ENCODE measurements at regions not wholly inside any gene's neighbourhood (a gene's known extent, or its start where the extent isn't known, plus 50 kb on each side); places are given as distances from the start of the nearest gene placed in this dataset.
A peak's percentile ranks its signal among the peaks of the same experiment; 100 is the strongest.

DNA sequence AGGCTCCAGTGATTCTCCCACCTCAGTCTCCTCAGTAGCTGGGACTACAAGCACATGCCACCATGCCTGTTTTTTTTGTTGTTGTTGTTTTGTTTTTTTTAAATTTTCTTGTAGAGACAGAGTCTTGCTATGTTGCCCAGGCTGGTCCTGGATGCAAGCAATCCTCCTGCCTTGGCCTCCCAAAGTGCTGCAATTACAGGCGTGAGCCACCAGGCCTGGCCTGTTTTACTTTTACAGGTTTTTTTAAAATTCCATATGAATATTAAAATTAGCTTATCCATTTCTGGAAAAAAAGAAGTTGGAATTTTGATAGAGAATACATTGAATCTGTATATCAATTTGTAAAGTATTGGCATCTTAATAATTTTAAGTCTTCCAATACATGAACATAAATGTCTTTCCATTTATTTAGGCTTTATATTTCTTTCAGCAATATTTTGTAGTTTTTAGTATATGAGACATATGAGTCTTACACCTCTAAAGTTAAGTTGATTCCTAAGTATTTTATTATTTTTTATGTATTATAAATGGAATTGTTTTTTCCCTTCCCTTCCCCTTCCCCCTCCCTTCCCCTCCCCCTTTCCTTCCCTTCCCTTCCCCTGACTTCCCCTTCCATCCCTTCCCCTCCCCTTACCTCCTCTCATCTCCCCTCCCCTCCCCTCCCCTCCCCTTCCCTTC is 323.5 kb upstream of the SALL1 start:
- Histone ChIP-seq H3K27me3 (ENCODE audit: insufficient read depth, low read length) (no peaks in the 10 kb centered on the region), H3K36me3 (ENCODE audit: insufficient read depth, low read length) (no peaks in the 10 kb centered on the region), H3K79me2 (ENCODE audit: control insufficient read depth, insufficient read depth, low read length, unreplicated experiment) (no peaks in the 10 kb centered on the region), H3K4me1 (ENCODE audit: control insufficient read depth, insufficient read depth, low read length, unreplicated experiment) (no peaks in the 10 kb centered on the region), H3K4me3 (ENCODE audit: low read depth, low read length) (no peak overlapping the region), H3K27ac (ENCODE audit: low read depth, low read length) (no peak overlapping the region), H2AFZ (ENCODE audit: low read length, unreplicated experiment) (no peak overlapping the region)

DNA sequence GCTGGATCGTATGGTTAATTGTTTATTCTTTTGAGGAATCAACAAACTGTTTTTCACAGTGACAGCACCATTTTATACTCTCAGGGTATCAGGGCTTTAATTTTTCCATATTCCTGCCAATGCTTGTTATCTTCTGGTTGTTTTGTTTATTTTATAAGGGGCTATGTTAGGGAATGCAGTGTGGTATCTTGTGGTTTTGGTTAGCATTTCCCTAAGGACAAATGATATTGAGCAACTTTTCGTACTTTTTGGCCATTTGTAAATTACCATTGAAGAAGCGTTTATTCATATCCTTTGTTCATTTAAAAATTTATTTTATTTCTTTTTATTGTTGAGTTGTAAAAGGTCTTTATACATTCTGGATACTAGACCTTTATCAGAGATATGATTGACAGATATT is 322.0 kb upstream of the SALL1 start:
- no peak overlapping the region for H3K4me3 ChIP-seq (ENCODE audit: low read depth, low read length)
- no peaks in the 10 kb centered on the region for H3K27me3 ChIP-seq (ENCODE audit: insufficient read depth, low read length)
- H3K4me1 ChIP-seq (ENCODE audit: control insufficient read depth, insufficient read depth, low read length, unreplicated experiment), result no peaks in the 10 kb centered on the region
- H3K27ac ChIP-seq (ENCODE audit: low read depth, low read length), result no peak overlapping the region
- no peaks in the 10 kb centered on the region for H3K36me3 ChIP-seq (ENCODE audit: insufficient read depth, low read length)
- no peaks in the 10 kb centered on the region for H3K79me2 ChIP-seq (ENCODE audit: control insufficient read depth, insufficient read depth, low read length, unreplicated experiment)
- no peak overlapping the region for H2AFZ ChIP-seq (ENCODE audit: low read length, unreplicated experiment)

DNA sequence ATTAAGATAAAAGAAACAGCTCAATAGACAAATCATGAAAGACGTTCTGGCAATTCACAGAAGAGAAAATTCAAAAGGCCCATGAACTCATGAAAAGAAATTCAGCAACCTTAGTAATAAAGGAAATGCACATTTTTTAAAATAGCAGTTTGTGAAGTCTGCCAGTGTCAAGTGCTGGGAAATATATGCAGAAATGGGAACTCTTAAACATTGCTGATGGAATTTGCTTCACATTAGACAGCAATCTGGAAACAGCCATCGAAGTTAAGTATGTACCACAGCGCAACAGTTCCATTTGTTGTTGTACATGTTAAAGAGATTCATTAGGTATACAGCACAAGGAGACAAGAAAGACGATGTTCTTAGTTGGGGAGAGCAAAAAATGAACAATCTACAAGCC is 319.4 kb upstream of the SALL1 start:
- H3K79me2 ChIP-seq (ENCODE audit: control insufficient read depth, insufficient read depth, low read length, unreplicated experiment), result no peaks in the 10 kb centered on the region
- H3K27ac ChIP-seq (ENCODE audit: low read depth, low read length), result no peak overlapping the region
- H3K4me3 ChIP-seq (ENCODE audit: low read depth, low read length), result no peak overlapping the region
- no peaks in the 10 kb centered on the region for H3K27me3 ChIP-seq (ENCODE audit: insufficient read depth, low read length)
- no peak overlapping the region for H2AFZ ChIP-seq (ENCODE audit: low read length, unreplicated experiment)
- no peaks in the 10 kb centered on the region for H3K36me3 ChIP-seq (ENCODE audit: insufficient read depth, low read length)
- peaks cover 1% of the 10 kb centered on the region for H3K4me1 ChIP-seq (ENCODE audit: control insufficient read depth, insufficient read depth, low read length, unreplicated experiment)

DNA sequence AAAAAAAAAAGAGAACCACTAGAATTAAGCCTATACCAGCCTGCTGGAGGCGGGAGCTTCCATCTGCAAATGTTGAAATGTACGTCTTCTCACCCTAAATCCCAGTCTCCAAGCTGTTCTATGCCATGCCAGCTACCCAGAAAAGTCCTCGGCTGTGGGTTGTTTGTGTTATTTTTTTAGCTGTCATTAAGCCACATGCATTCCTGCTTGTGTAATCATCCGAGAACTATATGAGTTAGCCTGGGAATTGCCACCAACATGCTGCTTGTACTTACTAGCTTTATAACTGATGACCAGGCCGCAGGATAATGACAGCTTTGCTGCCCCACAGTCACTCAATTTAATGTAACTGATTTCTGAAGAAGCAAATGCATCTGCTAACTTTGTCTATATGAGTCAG is 313.9 kb upstream of the SALL1 start:
- Histone ChIP-seq H3K4me1 (ENCODE audit: control insufficient read depth, insufficient read depth, low read length, unreplicated experiment) (peaks cover 8% of the 10 kb centered on the region), H3K79me2 (ENCODE audit: control insufficient read depth, insufficient read depth, low read length, unreplicated experiment) (no peaks in the 10 kb centered on the region), H3K27me3 (ENCODE audit: insufficient read depth, low read length) (no peaks in the 10 kb centered on the region), H2AFZ (ENCODE audit: low read length, unreplicated experiment) (no peak overlapping the region), H3K27ac (ENCODE audit: low read depth, low read length) (no peak overlapping the region; the same call in 1 of the 2 replicates), H3K36me3 (ENCODE audit: insufficient read depth, low read length) (no peaks in the 10 kb centered on the region), H3K4me3 (ENCODE audit: low read depth, low read length) (no peak overlapping the region)

DNA sequence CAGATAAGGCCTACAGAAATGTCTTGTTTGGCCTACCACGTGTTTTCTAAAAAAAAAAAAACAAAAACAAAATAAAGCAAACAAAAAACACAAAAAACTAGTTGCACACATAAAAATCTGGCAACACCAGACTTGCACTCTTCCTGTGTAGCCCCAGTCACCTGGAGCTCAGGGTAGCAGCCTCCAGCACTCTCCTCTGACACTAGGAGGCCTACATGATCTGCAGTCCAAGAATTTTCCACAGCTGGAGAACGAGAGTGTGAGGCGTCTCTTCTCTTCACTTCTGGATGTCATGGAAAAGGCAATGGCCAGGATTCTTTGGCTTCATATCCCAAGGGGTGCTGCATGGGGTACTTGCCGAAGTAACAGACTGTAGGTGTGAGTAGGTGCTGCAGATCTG is 310.2 kb upstream of the SALL1 start:
- no peak overlapping the region for H2AFZ ChIP-seq (ENCODE audit: low read length, unreplicated experiment)

DNA sequence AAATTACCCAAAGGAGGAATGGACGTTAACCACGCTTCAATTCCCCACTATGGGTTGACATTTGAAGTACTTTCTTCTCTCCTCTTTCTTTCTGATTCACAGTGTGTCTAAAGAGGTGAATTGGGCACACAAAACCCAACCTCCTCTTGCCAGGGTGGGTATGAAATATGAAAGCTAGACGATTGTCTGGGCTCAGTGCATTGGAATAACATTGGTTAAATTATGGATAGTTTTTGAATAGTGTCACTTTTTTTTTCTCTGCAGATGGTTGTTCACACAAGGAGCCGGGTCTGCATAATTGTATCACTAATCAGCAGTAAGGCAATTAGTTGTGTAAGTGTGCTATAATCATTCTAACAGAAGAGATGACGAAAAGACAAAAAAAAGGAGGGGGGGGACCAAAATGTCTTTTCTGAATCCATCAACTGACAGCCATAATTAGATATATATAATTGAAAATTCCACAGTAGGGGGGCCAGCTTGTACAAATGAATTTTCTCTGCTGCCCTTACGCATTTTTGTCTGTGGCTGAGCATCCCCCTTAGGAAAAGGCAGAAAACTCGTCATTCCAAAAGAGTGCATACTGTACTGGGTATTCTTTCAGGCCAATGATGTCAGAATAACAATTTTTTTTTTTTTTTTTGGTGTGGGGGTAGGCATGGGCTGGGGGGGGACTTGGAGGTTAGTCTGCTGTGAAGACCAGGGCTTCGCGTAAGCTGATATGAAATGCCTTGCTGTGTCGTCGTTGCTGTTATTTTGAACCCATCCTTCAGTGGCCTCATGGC is 307.5 kb upstream of the SALL1 start:
- H3K27ac ChIP-seq (ENCODE audit: low read depth, low read length), result no peak overlapping the region
- H2AFZ ChIP-seq (ENCODE audit: low read length, unreplicated experiment), result no peak overlapping the region
- no peak overlapping the region for H3K4me3 ChIP-seq (ENCODE audit: low read depth, low read length)
- no peaks in the 10 kb centered on the region for H3K79me2 ChIP-seq (ENCODE audit: control insufficient read depth, insufficient read depth, low read length, unreplicated experiment)
- H3K36me3 ChIP-seq (ENCODE audit: insufficient read depth, low read length), result no peaks in the 10 kb centered on the region
- H3K4me1 ChIP-seq (ENCODE audit: control insufficient read depth, insufficient read depth, low read length, unreplicated experiment), result no peaks in the 10 kb centered on the region
- H3K27me3 ChIP-seq (ENCODE audit: insufficient read depth, low read length), result no peaks in the 10 kb centered on the region

More for the DNA sequence above, 310.2 kb upstream of the SALL1 start:
- no peak overlapping the region for H3K27ac ChIP-seq (ENCODE audit: low read depth, low read length)
- no peaks in the 10 kb centered on the region for H3K79me2 ChIP-seq (ENCODE audit: control insufficient read depth, insufficient read depth, low read length, unreplicated experiment)
- no peaks in the 10 kb centered on the region for H3K36me3 ChIP-seq (ENCODE audit: insufficient read depth, low read length)
- no peak overlapping the region for H3K4me3 ChIP-seq (ENCODE audit: low read depth, low read length)
- no peaks in the 10 kb centered on the region for H3K27me3 ChIP-seq (ENCODE audit: insufficient read depth, low read length)
- H3K4me1 ChIP-seq (ENCODE audit: control insufficient read depth, insufficient read depth, low read length, unreplicated experiment), result peaks cover 8% of the 10 kb centered on the region

DNA sequence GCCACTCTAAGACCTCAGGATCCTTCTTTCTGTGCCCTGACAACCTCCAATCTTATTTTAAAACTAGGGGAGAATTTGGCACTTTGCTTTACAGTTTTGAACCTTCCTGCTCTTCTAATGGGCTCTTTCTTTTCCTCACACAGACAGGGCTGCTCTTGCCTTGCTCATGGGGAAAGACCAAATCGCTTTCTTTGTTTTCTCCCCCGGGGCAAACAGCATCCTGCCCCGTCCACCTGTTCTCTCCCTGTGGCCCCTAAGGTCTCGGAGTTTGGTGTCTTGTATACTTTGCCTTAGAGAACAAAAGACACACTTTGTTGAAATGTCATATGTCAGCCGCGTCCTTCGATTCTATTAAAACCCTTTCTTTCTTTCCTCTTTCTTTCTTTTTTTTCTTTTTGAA is 306.7 kb upstream of the SALL1 start:
- H3K4me1 ChIP-seq (ENCODE audit: control insufficient read depth, insufficient read depth, low read length, unreplicated experiment), result no peaks in the 10 kb centered on the region
- no peaks in the 10 kb centered on the region for H3K27me3 ChIP-seq (ENCODE audit: insufficient read depth, low read length)
- H3K36me3 ChIP-seq (ENCODE audit: insufficient read depth, low read length), result no peaks in the 10 kb centered on the region
- no peak overlapping the region for H3K27ac ChIP-seq (ENCODE audit: low read depth, low read length)
- no peaks in the 10 kb centered on the region for H3K79me2 ChIP-seq (ENCODE audit: control insufficient read depth, insufficient read depth, low read length, unreplicated experiment)
- H2AFZ ChIP-seq (ENCODE audit: low read length, unreplicated experiment), result no peak overlapping the region
- no peak overlapping the region for H3K4me3 ChIP-seq (ENCODE audit: low read depth, low read length)

DNA sequence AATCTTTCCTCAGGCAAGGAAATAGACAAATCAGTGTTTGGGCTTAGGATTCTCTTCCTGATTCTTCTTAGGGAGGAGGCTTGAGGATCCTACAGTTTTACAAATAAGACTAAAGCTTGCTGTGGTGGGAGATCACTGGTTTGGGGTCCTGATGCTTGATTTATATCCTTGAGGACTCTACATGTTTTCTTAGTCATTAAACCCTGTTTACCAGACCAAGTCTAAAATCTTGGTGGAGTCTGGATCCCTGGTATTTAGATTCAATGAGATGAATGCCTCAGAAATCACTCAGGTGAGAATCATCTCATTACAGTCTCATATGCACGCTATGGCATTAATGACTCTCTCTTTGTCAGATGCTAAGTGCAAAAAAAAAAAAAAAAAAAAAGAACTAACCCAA is 304.3 kb upstream of the SALL1 start:
- no peak overlapping the region for H3K4me3 ChIP-seq (ENCODE audit: low read depth, low read length)
- no peaks in the 10 kb centered on the region for H3K4me1 ChIP-seq (ENCODE audit: control insufficient read depth, insufficient read depth, low read length, unreplicated experiment)
- no peak overlapping the region for H2AFZ ChIP-seq (ENCODE audit: low read length, unreplicated experiment)
- H3K79me2 ChIP-seq (ENCODE audit: control insufficient read depth, insufficient read depth, low read length, unreplicated experiment), result no peaks in the 10 kb centered on the region
- H3K27ac ChIP-seq (ENCODE audit: low read depth, low read length), result no peak overlapping the region
- no peaks in the 10 kb centered on the region for H3K27me3 ChIP-seq (ENCODE audit: insufficient read depth, low read length)
- H3K36me3 ChIP-seq (ENCODE audit: insufficient read depth, low read length), result no peaks in the 10 kb centered on the region

DNA sequence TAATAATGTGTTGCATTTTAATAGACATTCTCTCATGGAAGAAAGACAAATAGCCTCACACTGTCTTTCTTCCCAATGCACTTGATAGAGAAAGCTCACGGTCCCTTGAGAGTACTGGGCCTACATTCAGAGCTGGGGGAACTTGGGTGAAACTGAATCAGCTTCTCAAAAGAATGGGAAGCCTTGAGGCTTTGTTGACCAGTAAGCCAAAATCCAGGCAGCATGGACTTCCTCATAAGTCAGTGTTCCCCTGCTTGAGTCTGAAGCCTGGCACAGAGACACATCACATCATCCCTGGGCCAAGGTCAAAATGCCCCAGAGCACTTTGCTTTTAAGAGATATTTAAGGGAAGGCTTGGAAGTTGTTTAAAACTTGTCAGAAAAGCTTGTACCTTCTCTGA is 302.2 kb upstream of the SALL1 start:
- H3K4me1 ChIP-seq (ENCODE audit: control insufficient read depth, insufficient read depth, low read length, unreplicated experiment), result no peaks in the 10 kb centered on the region
- no peak overlapping the region for H2AFZ ChIP-seq (ENCODE audit: low read length, unreplicated experiment)
- no peak overlapping the region for H3K27ac ChIP-seq (ENCODE audit: low read depth, low read length)
- H3K79me2 ChIP-seq (ENCODE audit: control insufficient read depth, insufficient read depth, low read length, unreplicated experiment), result no peaks in the 10 kb centered on the region
- H3K27me3 ChIP-seq (ENCODE audit: insufficient read depth, low read length), result no peaks in the 10 kb centered on the region
- H3K4me3 ChIP-seq (ENCODE audit: low read depth, low read length), result no peak overlapping the region
- no peaks in the 10 kb centered on the region for H3K36me3 ChIP-seq (ENCODE audit: insufficient read depth, low read length)

DNA sequence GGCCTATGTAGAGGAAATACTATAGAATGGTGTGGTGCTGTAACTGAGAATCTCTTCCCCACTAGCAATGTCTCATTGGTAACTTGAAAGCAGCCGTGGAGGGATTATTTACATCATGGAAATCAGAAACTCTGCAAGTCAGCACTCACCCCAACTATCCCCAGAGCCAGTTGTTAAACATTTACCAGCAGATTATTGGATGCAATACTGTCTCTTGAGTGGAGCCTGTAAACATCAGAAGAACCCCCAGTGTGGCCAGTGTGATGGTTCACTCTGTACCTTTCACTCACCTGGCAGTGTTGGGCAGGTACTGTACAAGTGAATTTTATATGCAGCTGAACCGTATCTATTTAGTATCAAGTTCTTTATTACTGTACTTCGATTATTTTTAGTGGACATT is 299.8 kb upstream of the SALL1 start:
- H3K27me3 ChIP-seq (ENCODE audit: insufficient read depth, low read length), result no peaks in the 10 kb centered on the region
- no peaks in the 10 kb centered on the region for H3K36me3 ChIP-seq (ENCODE audit: insufficient read depth, low read length)
- no peak overlapping the region for H3K27ac ChIP-seq (ENCODE audit: low read depth, low read length)
- H3K79me2 ChIP-seq (ENCODE audit: control insufficient read depth, insufficient read depth, low read length, unreplicated experiment), result no peaks in the 10 kb centered on the region
- no peak overlapping the region for H3K4me3 ChIP-seq (ENCODE audit: low read depth, low read length)
- H2AFZ ChIP-seq (ENCODE audit: low read length, unreplicated experiment), result no peak overlapping the region
- H3K4me1 ChIP-seq (ENCODE audit: control insufficient read depth, insufficient read depth, low read length, unreplicated experiment), result no peaks in the 10 kb centered on the region

DNA sequence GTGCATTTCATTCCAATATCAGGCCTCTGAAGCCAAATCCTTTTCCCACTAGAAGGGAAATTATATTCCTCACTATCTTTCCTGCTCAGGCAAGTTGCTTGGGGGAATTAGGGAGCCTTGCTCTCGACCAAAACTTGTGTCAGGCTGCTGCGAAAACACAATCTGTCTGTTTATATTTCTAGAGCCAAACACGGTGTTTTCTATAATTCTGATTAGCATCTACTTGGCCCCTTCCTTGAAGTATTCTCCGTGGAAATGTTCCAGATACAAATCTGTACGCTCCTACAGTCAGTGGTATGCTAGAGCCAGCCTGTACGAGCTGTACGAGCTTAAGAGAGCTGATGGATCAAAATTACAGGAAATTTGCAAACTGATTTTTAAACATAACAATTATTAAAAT is 299.3 kb upstream of the SALL1 start:
- Histone ChIP-seq H3K27me3 (ENCODE audit: insufficient read depth, low read length) (no peaks in the 10 kb centered on the region), H3K27ac (ENCODE audit: low read depth, low read length) (no peak overlapping the region), H3K4me1 (ENCODE audit: control insufficient read depth, insufficient read depth, low read length, unreplicated experiment) (no peaks in the 10 kb centered on the region), H3K79me2 (ENCODE audit: control insufficient read depth, insufficient read depth, low read length, unreplicated experiment) (no peaks in the 10 kb centered on the region), H2AFZ (ENCODE audit: low read length, unreplicated experiment) (peak overlapping the region; percentile 68), H3K36me3 (ENCODE audit: insufficient read depth, low read length) (no peaks in the 10 kb centered on the region), H3K4me3 (ENCODE audit: low read depth, low read length) (no peak overlapping the region)
